ENCODE measurements at regions not wholly inside any gene's neighbourhood (a gene's known extent, or its start where the extent isn't known, plus 50 kb on each side); places are given as distances from the start of the nearest gene placed in this dataset.

DNA sequence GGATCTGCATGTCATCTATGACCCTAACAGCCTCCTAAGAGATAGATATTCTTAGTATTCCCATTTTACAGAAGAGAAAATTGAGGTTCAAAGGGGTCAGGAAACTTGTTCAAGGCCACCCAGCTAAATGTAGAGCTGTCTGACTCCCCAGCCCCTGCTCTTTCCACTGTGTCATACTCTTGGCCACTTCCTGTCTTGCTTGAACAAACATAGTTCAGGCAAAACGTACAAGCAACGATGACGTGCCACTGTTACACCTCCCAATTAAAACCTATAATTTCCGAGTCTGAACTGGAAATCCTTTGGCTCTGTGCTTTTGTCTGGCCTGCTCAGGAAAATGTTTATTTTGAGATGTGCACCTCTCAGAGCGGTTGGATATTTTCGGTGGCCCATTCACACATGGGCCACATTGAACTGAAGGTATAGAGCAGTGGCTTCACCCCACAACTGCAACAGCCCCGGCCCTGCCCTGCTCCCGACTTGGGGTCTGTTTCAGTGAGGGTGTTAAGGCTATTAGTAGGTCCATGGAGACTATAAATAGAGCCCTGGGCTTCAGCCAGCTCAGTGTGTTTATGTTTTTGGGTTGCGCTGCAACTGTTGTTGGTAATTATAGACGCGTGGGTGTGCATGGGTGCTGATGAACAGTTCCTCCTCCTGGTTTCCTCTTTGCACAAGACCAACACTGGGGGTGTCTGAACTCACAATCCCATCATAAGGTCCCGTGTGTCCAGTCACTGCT lies 172.3 kb upstream of the ADO start:
- TF ChIP-seq, protein P1, sequence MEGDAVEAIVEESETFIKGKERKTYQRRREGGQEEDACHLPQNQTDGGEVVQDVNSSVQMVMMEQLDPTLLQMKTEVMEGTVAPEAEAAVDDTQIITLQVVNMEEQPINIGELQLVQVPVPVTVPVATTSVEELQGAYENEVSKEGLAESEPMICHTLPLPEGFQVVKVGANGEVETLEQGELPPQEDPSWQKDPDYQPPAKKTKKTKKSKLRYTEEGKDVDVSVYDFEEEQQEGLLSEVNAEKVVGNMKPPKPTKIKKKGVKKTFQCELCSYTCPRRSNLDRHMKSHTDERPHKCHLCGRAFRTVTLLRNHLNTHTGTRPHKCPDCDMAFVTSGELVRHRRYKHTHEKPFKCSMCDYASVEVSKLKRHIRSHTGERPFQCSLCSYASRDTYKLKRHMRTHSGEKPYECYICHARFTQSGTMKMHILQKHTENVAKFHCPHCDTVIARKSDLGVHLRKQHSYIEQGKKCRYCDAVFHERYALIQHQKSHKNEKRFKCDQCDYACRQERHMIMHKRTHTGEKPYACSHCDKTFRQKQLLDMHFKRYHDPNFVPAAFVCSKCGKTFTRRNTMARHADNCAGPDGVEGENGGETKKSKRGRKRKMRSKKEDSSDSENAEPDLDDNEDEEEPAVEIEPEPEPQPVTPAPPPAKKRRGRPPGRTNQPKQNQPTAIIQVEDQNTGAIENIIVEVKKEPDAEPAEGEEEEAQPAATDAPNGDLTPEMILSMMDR (IDR thresholded peaks at IDR 0.05), result no peak
- TF ChIP-seq POLR2A (IDR thresholded peaks at IDR 0.05), result no peak

Data from right lobe of liver (tissue), 4 donors.